H1 (cell line): ENCODE measurements at regions not wholly inside any gene's neighbourhood (a gene's known extent, or its start where the extent isn't known, plus 50 kb on each side); places are given as distances from the start of the nearest gene placed in this dataset.

Experiments
- CTCF ChIA-PET: fragments of 300-600 bp; sonication (Branson Sonifier 250); formaldehyde crosslinking; loops from one replicate; lab custom pipeline; 2021; ENCODE audit not compliant: partially characterized antibody; lab: Charles Lee
- POLR2A ChIA-PET: fragments of 300-600 bp; sonication (Branson Sonifier 250); formaldehyde crosslinking; loops from one replicate; lab custom pipeline; 2021; ENCODE audit warnings: inconsistent platforms; ENCODE audit not compliant: partially characterized antibody; lab: Charles Lee
- DNase-seq, 2 experiments: peaks; one replicate each; pipeline versions ENCODE4 v3.0.0 to v3.0.0-alpha.2; 2010 to 2022; ENCODE audit warnings: low spot score in 2 of 2, low read depth in 1 of 2, mixed read lengths in 1 of 2
- FAIRE-seq: peaks from 2 replicates; lab custom pipeline; 2011; peaks lifted over from hg19 to GRCh38; lab: Jason Lieb, UNC
- H2AFZ ChIP-seq: 2 replicates; pipeline ENCODE4 v1.8.1; 2012; ENCODE audit warnings: low read length, inconsistent platforms
- H2AK5ac ChIP-seq: 2 replicates; pipeline ENCODE4 v1.6.1; 2013; ENCODE audit warnings: low read depth, low read length
- H2BK120ac ChIP-seq: replicated peaks from 2 replicates; pipeline ENCODE3; 2013; ENCODE audit warnings: low read depth, low read length, inconsistent platforms
- H2BK12ac ChIP-seq: 2 replicates; pipeline ENCODE4 v1.6.1; 2013; ENCODE audit warnings: low read depth, low read length
- H2BK15ac ChIP-seq: 2 replicates; pipeline ENCODE4 v1.6.1; 2013; ENCODE audit warnings: low read length
- H2BK20ac ChIP-seq: 2 replicates; pipeline ENCODE4 v1.6.1; 2013; ENCODE audit warnings: low read length
- H2BK5ac ChIP-seq: 2 replicates; pipeline ENCODE4 v1.6.1; 2013; ENCODE audit warnings: low read depth, low read length
- H3K14ac ChIP-seq: 2 replicates; pipeline ENCODE4 v1.6.1; 2013; ENCODE audit warnings: inconsistent platforms; ENCODE audit not compliant: insufficient read length
- H3K18ac ChIP-seq: 2 replicates; pipeline ENCODE4 v1.6.1; 2013; ENCODE audit warnings: low read length; ENCODE audit errors: extremely low read depth
- H3K23ac ChIP-seq: 2 replicates; pipeline ENCODE4 v1.6.1; 2013; ENCODE audit warnings: inconsistent platforms; ENCODE audit not compliant: insufficient read length
- H3K23me2 ChIP-seq: 2 replicates; pipeline ENCODE4 v1.6.1; 2013; ENCODE audit warnings: low read depth, low read length
- H3K27ac ChIP-seq: 2 replicates; pipeline ENCODE4 v1.6.1; 2011; ENCODE audit warnings: low read depth, low read length, inconsistent platforms
- H3K27me3 ChIP-seq, 4 experiments: replicated peaks in 1 of 4; 1 replicate in 1 of 4; 2 replicates in 3 of 4; pipeline versions ENCODE4 v1.6.1 to v1.8.1; 2011 to 2013; ENCODE audit warnings: low read length in 3 of 4, mild to moderate bottlenecking in 3 of 4, inconsistent platforms in 2 of 4, mixed read lengths in 2 of 4, moderate library complexity in 1 of 4; ENCODE audit not compliant: control insufficient read depth in 3 of 4, insufficient read depth in 3 of 4; ENCODE audit errors: extremely low read depth in 1 of 4
- H3K36me3 ChIP-seq, 4 experiments: 2 replicates each; pipeline versions ENCODE4 v1.6.1 to v1.8.1; 2011 to 2013; ENCODE audit warnings: mild to moderate bottlenecking in 4 of 4, low read length in 3 of 4, moderate library complexity in 2 of 4, control low read depth in 1 of 4, inconsistent platforms in 1 of 4; ENCODE audit not compliant: insufficient read depth in 4 of 4, control insufficient read depth in 2 of 4
- H3K4ac ChIP-seq: replicated peaks from 2 replicates; pipeline ENCODE3; 2013; ENCODE audit warnings: low read length, low read depth, mixed read lengths, inconsistent platforms; ENCODE audit not compliant: insufficient read length
- H3K4me1 ChIP-seq, 4 experiments: replicated peaks in 1 of 4; 1 replicate in 1 of 4; 2 replicates in 3 of 4; pipeline versions ENCODE4 v1.6.1 to v1.8.1; 2011 to 2013; ENCODE audit warnings: low read length in 3 of 4, inconsistent platforms in 2 of 4, mixed read lengths in 1 of 4; ENCODE audit not compliant: insufficient read depth in 4 of 4, control insufficient read depth in 3 of 4
- H3K4me2 ChIP-seq, 2 experiments: 2 replicates each; pipeline versions ENCODE4 v1.6.1 to v1.8.1; 2011 to 2013; ENCODE audit warnings: low read depth in 2 of 2, low read length in 2 of 2, control low read depth in 1 of 2, inconsistent platforms in 1 of 2, mild to moderate bottlenecking in 1 of 2; ENCODE audit not compliant: insufficient read depth in 1 of 2
- H3K4me3 ChIP-seq, 4 experiments: fragments of 200-600, 300-600 bp in 1 of 4; sonication (generic), shearing (Covaris generic), sonication (Bioruptor Twin) in 1 of 4; 2 replicates each; pipeline versions ENCODE4 v1.5.1 to v1.8.1; 2011 to 2016; ENCODE audit warnings: low read length in 4 of 4, low read depth in 3 of 4, control low read depth in 2 of 4, inconsistent platforms in 2 of 4, mild to moderate bottlenecking in 2 of 4, mixed read lengths in 1 of 4, moderate library complexity in 1 of 4; ENCODE audit not compliant: insufficient read depth in 2 of 4; ENCODE audit errors: extremely low read depth in 1 of 4
- H3K56ac ChIP-seq: replicated peaks from 2 replicates; pipeline ENCODE3; 2013; ENCODE audit warnings: low read depth, mild to moderate bottlenecking, mixed read lengths, low read length, inconsistent platforms; ENCODE audit not compliant: insufficient read length
- H3K79me1 ChIP-seq: 2 replicates; pipeline ENCODE4 v1.6.1; 2013; ENCODE audit warnings: low read depth, low read length, control low read depth
- H3K79me2 ChIP-seq, 2 experiments: 2 replicates each; pipeline versions ENCODE4 v1.6.1 to v1.8.1; 2012 to 2013; ENCODE audit warnings: low read length in 2 of 2, mild to moderate bottlenecking in 2 of 2, inconsistent platforms in 1 of 2; ENCODE audit not compliant: insufficient read depth in 2 of 2, control insufficient read depth in 1 of 2
- H3K9ac ChIP-seq, 4 experiments: replicated peaks in 1 of 4; 1 replicate in 1 of 4; 2 replicates in 3 of 4; pipeline versions ENCODE4 v1.6.1 to v1.8.1; 2011 to 2013; ENCODE audit warnings: low read depth in 3 of 4, low read length in 3 of 4, control low read depth in 2 of 4, mild to moderate bottlenecking in 2 of 4, moderate library complexity in 2 of 4, inconsistent platforms in 1 of 4; ENCODE audit errors: extremely low read depth in 1 of 4
- H3K9me3 ChIP-seq, 2 experiments: 2 replicates each; pipeline versions ENCODE4 v1.6.1 to v1.8.1; 2012 to 2013; ENCODE audit warnings: mild to moderate bottlenecking in 2 of 2, moderate library complexity in 2 of 2, control low read depth in 1 of 2, inconsistent platforms in 1 of 2, low read depth in 1 of 2, low read length in 1 of 2, mixed read lengths in 1 of 2; ENCODE audit not compliant: insufficient read depth in 2 of 2
- H4K20me1 ChIP-seq, 2 experiments: replicated peaks in 1 of 2; 2 replicates each; pipeline versions ENCODE3 to v1.8.1; 2011 to 2013; ENCODE audit warnings: inconsistent platforms in 2 of 2, low read length in 2 of 2, mild to moderate bottlenecking in 1 of 2; ENCODE audit not compliant: insufficient read depth in 2 of 2, control insufficient read depth in 1 of 2
- H4K5ac ChIP-seq: 2 replicates; pipeline ENCODE4 v1.6.1; 2013; ENCODE audit warnings: low read length, low read depth, mixed read lengths, inconsistent platforms; ENCODE audit not compliant: insufficient read length
- H4K8ac ChIP-seq: 2 replicates; pipeline ENCODE4 v1.8.0; 2013; ENCODE audit warnings: mild to moderate bottlenecking, moderate library complexity, low read length, inconsistent platforms; ENCODE audit not compliant: insufficient read depth; ENCODE audit errors: extremely low read depth
- H4K91ac ChIP-seq: replicated peaks from 2 replicates; pipeline ENCODE3; 2013; ENCODE audit warnings: low read length, mixed read lengths, inconsistent platforms; ENCODE audit not compliant: insufficient read length
- CHD2 ChIP-seq: IDR thresholded peaks from 2 replicates; pipeline ENCODE4 v1.6.1; 2012; ENCODE audit warnings: low read length, improper control_type of control experiment
- NRF1 ChIP-seq: IDR thresholded peaks from 2 replicates; pipeline ENCODE4 v1.6.1; 2011; ENCODE audit warnings: mild to moderate bottlenecking, low read depth, low read length, improper control_type of control experiment
- SRF ChIP-seq: IDR thresholded peaks from 2 replicates; pipeline ENCODE4 v1.6.1; 2011; ENCODE audit warnings: mild to moderate bottlenecking, low read depth, low read length, moderate library complexity
- WGBS, 2 experiments: shearing (Covaris generic) in 1 of 2; methylation state at CpG; one replicate each; pipeline versions ENCODE4 v1.1.6 to v1.1.7; 2013 to 2015; ENCODE audit warnings: low lambda C conversion rate in 2 of 2, mixed read lengths in 2 of 2, inconsistent platforms in 1 of 2, low coverage in 1 of 2, missing lambda C conversion rate in 1 of 2; ENCODE audit not compliant: insufficient replicate concordance in 2 of 2, insufficient coverage in 1 of 2, insufficient read length in 1 of 2; ENCODE audit errors: extremely low coverage in 1 of 2, missing lambda C conversion rate in 1 of 2; 5-methylcytosine and 5-hydroxymethylcytosine counted together

GRCh38 chr10:133000648-133001047, 58.3 kb upstream of the CFAP46 start:
- WGBS, 2 experiments: 93% methylated on average over 7 of the region's 9 CpGs; no CpG with 5 or more reads in 1 of the 2 experiments
- H3K27me3 ChIP-seq: no peaks in the 10 kb centered on the region
- H2BK20ac ChIP-seq: no peak overlapping the region
- H4K20me1 ChIP-seq: peaks cover 0 to 2% of the 10 kb centered on the region in 2 experiments
- H3K27ac ChIP-seq: no peak overlapping the region
- H2BK5ac ChIP-seq: no peak overlapping the region
- FAIRE-seq: no peak
- no peaks in the 10 kb centered on the region for H3K79me1 ChIP-seq
- no peak overlapping the region for H3K4me2 ChIP-seq
- no peaks in the 10 kb centered on the region for H3K79me2 ChIP-seq
- no peak overlapping the region for H2BK120ac ChIP-seq
- H2BK15ac ChIP-seq: no peak overlapping the region
- H4K8ac ChIP-seq: no peak overlapping the region
- ChIA-PET CTCF (interaction anchor here (1.2 kb wide), 1 partner anchor 108 kb away, joined by 5 read pairs; no protein-coding TSS in a partner anchor), POLR2A (no interaction called here)
- no peaks in the 10 kb centered on the region for H3K23me2 ChIP-seq
- no peak overlapping the region for H4K5ac ChIP-seq
- H3K23ac ChIP-seq: no peak overlapping the region
- no peak overlapping the region for H3K9ac ChIP-seq
- no peaks in the 10 kb centered on the region for H3K4me1 ChIP-seq
- H3K14ac ChIP-seq: no peak overlapping the region
- no peak overlapping the region for H2BK12ac ChIP-seq
- no peaks in the 10 kb centered on the region for H3K9me3 ChIP-seq
- H3K4me3 ChIP-seq: no peak overlapping the region
- H4K91ac ChIP-seq: no peak overlapping the region
- no peak overlapping the region for H3K56ac ChIP-seq
- H2AFZ ChIP-seq: no peak overlapping the region
- H3K36me3 ChIP-seq: no peaks in the 10 kb centered on the region
- no peak overlapping the region for H3K18ac ChIP-seq
- DNase-seq: no peak
- H3K4ac ChIP-seq: no peak overlapping the region
- no peak overlapping the region for H2AK5ac ChIP-seq
- TF ChIP-seq SRF (no peak), CHD2 (no peak), NRF1 (no peak)
